ENCODE measurements at regions not wholly inside any gene's neighbourhood (a gene's known extent, or its start where the extent isn't known, plus 50 kb on each side); places are given as distances from the start of the nearest gene placed in this dataset.

DNA sequence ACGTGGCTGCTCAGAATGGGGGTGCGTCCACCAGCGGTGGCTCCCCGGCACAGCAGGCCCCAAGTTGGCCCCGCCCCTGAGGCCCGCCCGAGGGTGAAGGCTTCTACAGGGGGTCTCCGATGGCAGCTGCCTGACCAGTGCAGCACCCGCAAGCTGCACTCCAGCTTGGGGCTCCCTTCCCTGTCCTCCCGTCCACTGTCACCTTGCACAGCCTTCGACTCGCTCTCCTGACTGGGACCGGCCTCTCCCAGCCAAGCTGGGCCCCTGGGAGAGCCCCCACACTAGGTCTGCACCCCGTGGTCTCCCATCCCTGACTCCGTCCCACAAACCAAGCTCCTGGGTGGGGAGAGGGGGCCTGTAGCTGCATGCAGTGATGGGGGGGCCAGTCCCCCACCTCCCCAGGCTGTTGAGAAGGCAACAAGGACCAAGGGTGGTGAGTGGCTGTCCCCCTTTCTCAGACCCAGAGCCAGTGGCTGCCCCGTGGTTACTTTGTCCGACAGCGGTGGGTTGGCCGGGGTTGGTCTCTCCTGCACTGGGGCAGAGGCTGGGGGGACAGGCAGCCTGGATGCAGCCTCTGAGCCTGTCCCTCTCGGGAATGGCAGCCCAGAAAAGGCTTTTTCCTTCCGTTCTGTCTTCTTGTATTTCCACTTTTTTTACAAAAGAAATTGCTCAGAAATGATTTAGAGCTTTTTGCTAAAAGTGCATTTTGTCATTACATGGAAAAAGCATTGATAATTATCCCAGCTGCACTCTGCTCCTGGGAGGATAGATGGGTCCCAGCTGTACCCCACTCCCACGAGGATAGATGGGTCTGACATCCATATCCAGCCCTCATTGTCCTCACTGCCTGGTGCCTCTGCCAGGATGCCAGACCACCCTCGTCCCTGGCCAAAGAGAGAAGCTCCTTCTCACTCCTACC, 217.0 kb downstream of the KIF26A start:
- no peak overlapping the region for H3K4me3 ChIP-seq
- H3K27me3 ChIP-seq, result no peaks in the 10 kb centered on the region
- H3K4me1 ChIP-seq, result no peaks in the 10 kb centered on the region
- no peak overlapping the region for H3K27ac ChIP-seq
- DNase-seq (peak; percentile 48), ATAC-seq (no peak)
- intact Hi-C loops (cut with DNase I), result no loop called here
- H3K9me3 ChIP-seq, result no peaks in the 10 kb centered on the region
- no peak for TF ChIP-seq CTCF (IDR thresholded peaks at IDR 0.05)
- no peaks in the 10 kb centered on the region for H3K36me3 ChIP-seq

- no peaks in the 10 kb centered on the region for H3K9me3 ChIP-seq
- intact Hi-C loops (cut with DNase I), result no loop called here
- ATAC-seq (no peak), DNase-seq (peak; percentile 59)
- no peak overlapping the region for H3K4me3 ChIP-seq
- H3K27me3 ChIP-seq, result no peaks in the 10 kb centered on the region
- no peaks in the 10 kb centered on the region for H3K36me3 ChIP-seq
- no peak for TF ChIP-seq CTCF (IDR thresholded peaks at IDR 0.05)
- H3K27ac ChIP-seq, result no peak overlapping the region
- H3K4me1 ChIP-seq, result no peaks in the 10 kb centered on the region
These were observed 217.8 kb downstream of the KIF26A start for GRCh38 chr14:104356020-104356737.

- Histone ChIP-seq H3K36me3 (no peaks in the 10 kb centered on the region), H3K9me3 (no peaks in the 10 kb centered on the region), H3K4me3 (no peak overlapping the region), H3K4me1 (no peaks in the 10 kb centered on the region), H3K27me3 (peaks cover 4% of the 10 kb centered on the region), H3K27ac (no peak overlapping the region)
- peak; percentile 49 for DNase-seq
- intact Hi-C loops (cut with DNase I), result no loop called here
- no peak for TF ChIP-seq CTCF (IDR thresholded peaks at IDR 0.05)
- no peak for ATAC-seq
These were observed 218.6 kb downstream of the KIF26A start for GRCh38 chr14:104356738-104357688.

GRCh38 chr14:104357689-104358527, 219.5 kb downstream of the KIF26A start:
- TF ChIP-seq CTCF (IDR thresholded peaks at IDR 0.05), result no peak
- Histone ChIP-seq H3K27me3 (peaks cover 4% of the 10 kb centered on the region), H3K27ac (no peak overlapping the region), H3K4me3 (no peak overlapping the region), H3K4me1 (no peaks in the 10 kb centered on the region), H3K36me3 (no peaks in the 10 kb centered on the region), H3K9me3 (no peaks in the 10 kb centered on the region)
- peak; percentile 48 for DNase-seq
- no peak for ATAC-seq
- intact Hi-C loops (cut with DNase I), result no loop called here
